ENCODE measurements at regions not wholly inside any gene's neighbourhood (a gene's known extent, or its start where the extent isn't known, plus 50 kb on each side); places are given as distances from the start of the nearest gene placed in this dataset.

- POLR2A ChIA-PET: no interaction called here
- no peak for ATAC-seq
- no peak for FAIRE-seq
Observed at GRCh38 chr12:94841904-94842610, 161.4 kb downstream of the NDUFA12 start.

GRCh38 chr12:94841177-94841576 is 162.3 kb downstream of the NDUFA12 start:
- FAIRE-seq (no peak), DNase-seq (ENCODE audit: low read depth in 1 of 2, low spot score in 1 of 2) (no peak), ATAC-seq (no peak)
- Histone ChIP-seq H3K4me2 (no peak overlapping the region), H3K4me1 (no peaks in the 10 kb centered on the region), H3K27ac (no peak overlapping the region), H3K9me3 (no peaks in the 10 kb centered on the region), H3K4me3 (no peak overlapping the region)
- TF ChIP-seq ZC3H11A (IDR thresholded peaks at IDR 0.05): no peak
- TF ChIP-seq CEBPB (IDR thresholded peaks at IDR 0.05): no peak
- no peak for TF ChIP-seq RCOR1 (IDR thresholded peaks at IDR 0.05; ENCODE audit: low read depth, low read length)
- TF ChIP-seq POLR2AphosphoS2 (conservative IDR thresholded peaks at IDR 0.05; ENCODE audit: low read length): no peak
- no peak for TF ChIP-seq ATOH8 (CRISPR knock-in tag; IDR thresholded peaks at IDR 0.05; ENCODE audit: low read depth)
- TF ChIP-seq CTCF (IDR thresholded peaks at IDR 0.05): no peak
- no peak for TF ChIP-seq CHD2 (IDR thresholded peaks at IDR 0.05; ENCODE audit: low read length, partially characterized antibody)
- no peak for TF ChIP-seq POLR2A (IDR thresholded peaks at IDR 0.05; ENCODE audit: low read length)
- TF ChIP-seq RARB (CRISPR knock-in tag; IDR thresholded peaks at IDR 0.05): no peak
- no peak for TF ChIP-seq TP53 (CRISPR knock-in tag; IDR thresholded peaks at IDR 0.05)
- no peak for TF ChIP-seq CBX8 (IDR thresholded peaks at IDR 0.05)
- TF ChIP-seq CBX2 (IDR thresholded peaks at IDR 0.05; ENCODE audit: borderline replicate concordance, low read depth): no peak
- no peak for TF ChIP-seq NFE2L2 (conservative IDR thresholded peaks at IDR 0.05; ENCODE audit: low read length)
- TF ChIP-seq EHMT2 (IDR thresholded peaks at IDR 0.05; ENCODE audit: low read depth): no peak
- TF ChIP-seq FOSB (CRISPR knock-in tag; IDR thresholded peaks at IDR 0.05): no peak
- no peak for TF ChIP-seq REST (IDR thresholded peaks at IDR 0.05)
- TF ChIP-seq ZFP36 (IDR thresholded peaks at IDR 0.05; ENCODE audit: borderline replicate concordance, partially characterized antibody): no peak
- no peak for TF ChIP-seq HOXA7 (CRISPR knock-in tag; IDR thresholded peaks at IDR 0.05)
- TF ChIP-seq JUNB (IDR thresholded peaks at IDR 0.05): no peak
- no peak for TF ChIP-seq HES2 (IDR thresholded peaks at IDR 0.05)
- POLR2A ChIA-PET: no interaction called here
- CTCF ChIA-PET: interaction anchor here (0.6 to 0.8 kb wide), 2 partner anchors 9 to 660 kb away, joined by 4 read pairs; no protein-coding TSS in a partner anchor
- 11% methylated on average over 3 of the region's 3 CpGs for WGBS (ENCODE audit: missing lambda C conversion rate)

More at GRCh38 chr12:94841904-94842610, 161.4 kb downstream of the NDUFA12 start:
- no peaks in the 10 kb centered on the region for H3K9me3 ChIP-seq
- DNase-seq (ENCODE audit: low read depth in 1 of 2, low spot score in 1 of 2): no peak
- H3K4me3 ChIP-seq: no peak overlapping the region
- 25% methylated on average over 5 of the region's 5 CpGs for WGBS (ENCODE audit: missing lambda C conversion rate)
- no peaks in the 10 kb centered on the region for H3K4me1 ChIP-seq
- H3K4me2 ChIP-seq: no peak overlapping the region
- peak; percentile 94; the same call in 1 of the 2 replicates for TF ChIP-seq RNF2 (IDR thresholded peaks at IDR 0.05; ENCODE audit: borderline replicate concordance, low read depth)
- TF ChIP-seq CBX8 (IDR thresholded peaks at IDR 0.05): 0 out of 2 replicates have a peak, but pooled peaks have one; percentile 20
- no peak for TF ChIP-seq E2F6 (IDR thresholded peaks at IDR 0.05; ENCODE audit: borderline replicate concordance, low read depth)
- CTCF ChIA-PET: interaction anchor here (0.8 to 2.3 kb wide), 2 partner anchors 10 to 34 kb away, joined by 4 to 8 read pairs; no protein-coding TSS in a partner anchor
- no peak overlapping the region for H3K27ac ChIP-seq
